ENCODE measurements at regions not wholly inside any gene's neighbourhood (a gene's known extent, or its start where the extent isn't known, plus 50 kb on each side); places are given as distances from the start of the nearest gene placed in this dataset.

DNA sequence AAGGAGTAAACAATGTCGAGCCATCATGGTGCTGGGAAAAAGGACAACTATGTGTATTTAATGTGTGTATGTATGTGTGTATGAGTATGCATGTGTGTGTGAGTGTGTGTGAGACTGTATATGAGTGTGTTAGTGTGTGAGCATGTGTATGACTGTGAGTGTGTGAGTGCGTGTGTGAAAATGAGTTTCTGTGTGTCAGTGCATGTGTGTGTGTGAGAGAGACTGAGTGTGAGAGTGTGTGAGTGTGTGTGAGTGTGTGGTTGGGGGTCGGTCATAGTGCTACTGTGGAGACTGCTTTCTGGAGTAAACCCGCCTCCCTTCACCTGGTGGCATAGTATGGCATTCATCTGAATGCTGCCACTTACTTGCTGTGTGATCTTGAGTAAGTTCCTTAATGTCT is 567.4 kb downstream of the FGF9 start:
- H3K9ac ChIP-seq = no peak overlapping the region
- 15% methylated on average over 3 of the region's 4 CpGs for WGBS (ENCODE audit: low lambda C conversion rate)
- POLR2A ChIA-PET = no interaction called here

DNA sequence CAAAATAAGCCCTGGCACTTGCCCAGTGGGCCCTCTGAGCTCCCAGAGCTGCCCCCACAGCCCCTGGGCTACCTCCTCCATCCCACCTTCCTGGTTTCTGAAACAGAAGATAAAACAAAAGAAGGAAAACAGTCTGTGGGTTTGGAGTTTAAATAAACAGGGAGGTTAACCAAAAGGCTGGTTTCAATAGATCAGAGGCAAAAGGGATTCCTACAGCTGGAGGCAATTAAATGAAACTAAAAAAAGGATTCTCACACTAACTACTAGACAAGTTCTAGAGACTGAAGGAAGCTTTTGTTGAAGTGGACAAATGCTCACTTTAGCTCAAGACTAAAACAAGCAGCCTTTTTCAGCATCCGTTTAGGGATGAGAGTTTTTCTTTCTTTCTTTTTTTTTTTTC is 569.8 kb downstream of the FGF9 start:
- Histone ChIP-seq H3K9me3 (no peaks in the 10 kb centered on the region), H3K9ac (no peak overlapping the region), H3K27me3 (ENCODE audit: insufficient read depth) (no peaks in the 10 kb centered on the region), H4K20me1 (ENCODE audit: insufficient read depth) (no peaks in the 10 kb centered on the region), H3K9me2 (no peaks in the 10 kb centered on the region), H3K27ac (ENCODE audit: low read depth in 2 of 2, low read length in 1 of 2) (no peak overlapping the region), H3K36me3 (replicated peaks in 1 of 2; ENCODE audit: control insufficient read depth in 1 of 2, insufficient read depth in 2 of 2, low read length in 1 of 2) (no peaks in the 10 kb centered on the region), H3K79me2 (ENCODE audit: insufficient read depth) (no peaks in the 10 kb centered on the region), H3K4me1 (ENCODE audit: control insufficient read depth in 1 of 2, insufficient read depth in 2 of 2, low read depth in 1 of 2, low read length in 1 of 2) (no peaks in the 10 kb centered on the region), H3K4me2 (no peak overlapping the region), H3K4me3 (ENCODE audit: low read depth in 2 of 2, low read length in 1 of 2) (no peak overlapping the region), H3F3A (replicated peaks; ENCODE audit: insufficient read depth) (no peaks in the 10 kb centered on the region), H2AFZ (ENCODE audit: low read depth) (no peak overlapping the region)
- POLR2A ChIA-PET = no interaction called here
- no peak for TF ChIP-seq POLR2AphosphoS5 (IDR thresholded peaks at IDR 0.05; ENCODE audit: low read depth, low read length)
- TF ChIP-seq, protein P1, sequence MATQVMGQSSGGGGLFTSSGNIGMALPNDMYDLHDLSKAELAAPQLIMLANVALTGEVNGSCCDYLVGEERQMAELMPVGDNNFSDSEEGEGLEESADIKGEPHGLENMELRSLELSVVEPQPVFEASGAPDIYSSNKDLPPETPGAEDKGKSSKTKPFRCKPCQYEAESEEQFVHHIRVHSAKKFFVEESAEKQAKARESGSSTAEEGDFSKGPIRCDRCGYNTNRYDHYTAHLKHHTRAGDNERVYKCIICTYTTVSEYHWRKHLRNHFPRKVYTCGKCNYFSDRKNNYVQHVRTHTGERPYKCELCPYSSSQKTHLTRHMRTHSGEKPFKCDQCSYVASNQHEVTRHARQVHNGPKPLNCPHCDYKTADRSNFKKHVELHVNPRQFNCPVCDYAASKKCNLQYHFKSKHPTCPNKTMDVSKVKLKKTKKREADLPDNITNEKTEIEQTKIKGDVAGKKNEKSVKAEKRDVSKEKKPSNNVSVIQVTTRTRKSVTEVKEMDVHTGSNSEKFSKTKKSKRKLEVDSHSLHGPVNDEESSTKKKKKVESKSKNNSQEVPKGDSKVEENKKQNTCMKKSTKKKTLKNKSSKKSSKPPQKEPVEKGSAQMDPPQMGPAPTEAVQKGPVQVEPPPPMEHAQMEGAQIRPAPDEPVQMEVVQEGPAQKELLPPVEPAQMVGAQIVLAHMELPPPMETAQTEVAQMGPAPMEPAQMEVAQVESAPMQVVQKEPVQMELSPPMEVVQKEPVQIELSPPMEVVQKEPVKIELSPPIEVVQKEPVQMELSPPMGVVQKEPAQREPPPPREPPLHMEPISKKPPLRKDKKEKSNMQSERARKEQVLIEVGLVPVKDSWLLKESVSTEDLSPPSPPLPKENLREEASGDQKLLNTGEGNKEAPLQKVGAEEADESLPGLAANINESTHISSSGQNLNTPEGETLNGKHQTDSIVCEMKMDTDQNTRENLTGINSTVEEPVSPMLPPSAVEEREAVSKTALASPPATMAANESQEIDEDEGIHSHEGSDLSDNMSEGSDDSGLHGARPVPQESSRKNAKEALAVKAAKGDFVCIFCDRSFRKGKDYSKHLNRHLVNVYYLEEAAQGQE (IDR thresholded peaks at IDR 0.05; ENCODE audit: low read depth, low read length) = no peak
- no peak for TF ChIP-seq GABPA (IDR thresholded peaks at IDR 0.05; ENCODE audit: low read depth)
- no peak for TF ChIP-seq YY1 (IDR thresholded peaks at IDR 0.05; ENCODE audit: low read depth)
- no peak for TF ChIP-seq RXRA (IDR thresholded peaks at IDR 0.05; ENCODE audit: borderline replicate concordance, low read depth)
- TF ChIP-seq, protein P2, sequence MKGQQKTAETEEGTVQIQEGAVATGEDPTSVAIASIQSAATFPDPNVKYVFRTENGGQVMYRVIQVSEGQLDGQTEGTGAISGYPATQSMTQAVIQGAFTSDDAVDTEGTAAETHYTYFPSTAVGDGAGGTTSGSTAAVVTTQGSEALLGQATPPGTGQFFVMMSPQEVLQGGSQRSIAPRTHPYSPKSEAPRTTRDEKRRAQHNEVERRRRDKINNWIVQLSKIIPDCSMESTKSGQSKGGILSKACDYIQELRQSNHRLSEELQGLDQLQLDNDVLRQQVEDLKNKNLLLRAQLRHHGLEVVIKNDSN (IDR thresholded peaks at IDR 0.05; ENCODE audit: borderline replicate concordance, low read depth) = no peak
- no peak for TF ChIP-seq RFX5 (IDR thresholded peaks at IDR 0.05; ENCODE audit: low read length)
- no peak for DNase-seq
- 4% methylated on average over 1 of the region's 1 CpG for WGBS (ENCODE audit: low lambda C conversion rate)
- CTCF ChIA-PET = no interaction called here

More for the DNA sequence above, 567.4 kb downstream of the FGF9 start:
- no peak overlapping the region for H3K4me3 ChIP-seq (ENCODE audit: low read depth in 2 of 2, low read length in 1 of 2)
- no peaks in the 10 kb centered on the region for H3K9me3 ChIP-seq
- H3K27me3 ChIP-seq (ENCODE audit: insufficient read depth) = no peaks in the 10 kb centered on the region
- H3K9me2 ChIP-seq = no peaks in the 10 kb centered on the region
- no peaks in the 10 kb centered on the region for H3K79me2 ChIP-seq (ENCODE audit: insufficient read depth)
- H3K36me3 ChIP-seq (replicated peaks in 1 of 2; ENCODE audit: control insufficient read depth in 1 of 2, insufficient read depth in 2 of 2, low read length in 1 of 2) = no peaks in the 10 kb centered on the region
- no peaks in the 10 kb centered on the region for H3F3A ChIP-seq (replicated peaks; ENCODE audit: insufficient read depth)
- no peak overlapping the region for H3K27ac ChIP-seq (ENCODE audit: low read depth in 2 of 2, low read length in 1 of 2)
- DNase-seq = no peak
- H3K4me1 ChIP-seq (ENCODE audit: control insufficient read depth in 1 of 2, insufficient read depth in 2 of 2, low read depth in 1 of 2, low read length in 1 of 2) = no peaks in the 10 kb centered on the region
- no peaks in the 10 kb centered on the region for H4K20me1 ChIP-seq (ENCODE audit: insufficient read depth)
- H2AFZ ChIP-seq (ENCODE audit: low read depth) = no peak overlapping the region
- TF ChIP-seq GABPA (IDR thresholded peaks at IDR 0.05; ENCODE audit: low read depth) = no peak
- TF ChIP-seq TEAD4 (IDR thresholded peaks at IDR 0.05; ENCODE audit: borderline replicate concordance, insufficient read depth) = no peak
- TF ChIP-seq ELF1 (IDR thresholded peaks at IDR 0.05) = no peak
- no peak overlapping the region for H3K4me2 ChIP-seq
- CTCF ChIA-PET = interaction anchor here (1.0 kb wide), 1 partner anchor 16 kb away, joined by 3 read pairs; no protein-coding TSS in a partner anchor

All from SK-N-SH (cell line).